ENCODE measurements at regions not wholly inside any gene's neighbourhood (a gene's known extent, or its start where the extent isn't known, plus 50 kb on each side); places are given as distances from the start of the nearest gene placed in this dataset.

- Histone ChIP-seq H3K4me3 (ENCODE audit: low read length in 2 of 2) (no peak overlapping the region), H3K27me3 (ENCODE audit: insufficient read depth, low read length) (no peaks in the 10 kb centered on the region), H3K27ac (ENCODE audit: low read depth, low read length) (no peak overlapping the region), H3K4me1 (ENCODE audit: insufficient read depth, low read length) (no peaks in the 10 kb centered on the region), H3K36me3 (ENCODE audit: insufficient read depth, low read length) (no peaks in the 10 kb centered on the region), H3K9me3 (ENCODE audit: control insufficient read depth in 1 of 2, low read length in 2 of 2) (peaks cover 0 to 3% of the 10 kb centered on the region in 2 donors)
- Mint-ChIP-seq H3K4me3 (no peak overlapping the region), H3K9me3 (peaks cover 0 to 22% (median 14%) of the 10 kb centered on the region in 8 donors), H3K27ac (no peak overlapping the region), H3K36me3 (no peaks in the 10 kb centered on the region), H3K27me3 (no peaks in the 10 kb centered on the region), H3K4me1 (no peaks in the 10 kb centered on the region)
- intact Hi-C loops (cut with micrococcal nuclease) = no loop called here
- no peak for DNase-seq
- POLR2A ChIA-PET (ENCODE audit: partially characterized antibody) = no interaction called here
- CTCF ChIA-PET (ENCODE audit: partially characterized antibody) = no interaction called here
Observed at GRCh38 chr9:12958279-12958678, 183.5 kb downstream of the LURAP1L start.

- no peak overlapping the region for H3K4me3 Mint-ChIP-seq
- no peak overlapping the region for H3K27ac ChIP-seq (ENCODE audit: low read depth, low read length)
- H3K4me1 ChIP-seq (ENCODE audit: insufficient read depth, low read length) = no peaks in the 10 kb centered on the region
- peaks cover 0 to 25% (median 14%) of the 10 kb centered on the region in 8 donors for H3K9me3 Mint-ChIP-seq
- H3K27me3 ChIP-seq (ENCODE audit: insufficient read depth, low read length) = no peaks in the 10 kb centered on the region
- DNase-seq = no peak
- no peaks in the 10 kb centered on the region for H3K36me3 ChIP-seq (ENCODE audit: insufficient read depth, low read length)
- H3K36me3 Mint-ChIP-seq = no peaks in the 10 kb centered on the region
- POLR2A ChIA-PET (ENCODE audit: partially characterized antibody) = no interaction called here
- intact Hi-C loops (cut with micrococcal nuclease) = no loop called here
- no peaks in the 10 kb centered on the region for H3K4me1 Mint-ChIP-seq
- CTCF ChIA-PET (ENCODE audit: partially characterized antibody) = no interaction called here
- no peak overlapping the region for H3K4me3 ChIP-seq (ENCODE audit: low read length in 2 of 2)
- H3K9me3 ChIP-seq (ENCODE audit: control insufficient read depth in 1 of 2, low read length in 2 of 2) = peaks cover 0 to 3% of the 10 kb centered on the region in 2 donors
- H3K27me3 Mint-ChIP-seq = no peaks in the 10 kb centered on the region
- no peak overlapping the region for H3K27ac Mint-ChIP-seq
Observed at GRCh38 chr9:12958708-12959107, 183.9 kb downstream of the LURAP1L start.

- CTCF ChIA-PET (ENCODE audit: partially characterized antibody) = no interaction called here
- intact Hi-C loops (cut with micrococcal nuclease) = no loop called here
- no peak overlapping the region for H3K4me3 Mint-ChIP-seq
Observed at GRCh38 chr9:12961276-12961809, 186.5 kb downstream of the LURAP1L start.

GRCh38 chr9:12963537-12963936 is 188.7 kb downstream of the LURAP1L start:
- no peaks in the 10 kb centered on the region for H3K27me3 Mint-ChIP-seq
- no peaks in the 10 kb centered on the region for H3K36me3 ChIP-seq (ENCODE audit: insufficient read depth, low read length)
- H3K27ac ChIP-seq (ENCODE audit: low read depth, low read length) = no peak overlapping the region
- no peaks in the 10 kb centered on the region for H3K4me1 ChIP-seq (ENCODE audit: insufficient read depth, low read length)
- no peak overlapping the region for H3K4me3 Mint-ChIP-seq
- no peak overlapping the region for H3K4me3 ChIP-seq (ENCODE audit: low read length in 2 of 2)
- H3K9me3 Mint-ChIP-seq = peaks cover 0 to 18% (median 9%) of the 10 kb centered on the region in 8 donors
- no peaks in the 10 kb centered on the region for H3K27me3 ChIP-seq (ENCODE audit: insufficient read depth, low read length)
- H3K36me3 Mint-ChIP-seq = no peaks in the 10 kb centered on the region
- POLR2A ChIA-PET (ENCODE audit: partially characterized antibody) = no interaction called here
- no peak for DNase-seq
- no peaks in the 10 kb centered on the region for H3K4me1 Mint-ChIP-seq
- intact Hi-C loops (cut with micrococcal nuclease) = no loop called here
- CTCF ChIA-PET (ENCODE audit: partially characterized antibody) = no interaction called here
- H3K9me3 ChIP-seq (ENCODE audit: control insufficient read depth in 1 of 2, low read length in 2 of 2) = peaks cover 0 to 3% of the 10 kb centered on the region in 2 donors
- H3K27ac Mint-ChIP-seq = no peak overlapping the region

More at GRCh38 chr9:12961276-12961809, 186.5 kb downstream of the LURAP1L start:
- Mint-ChIP-seq H3K9me3 (peaks cover 0 to 26% (median 10%) of the 10 kb centered on the region in 8 donors), H3K36me3 (no peaks in the 10 kb centered on the region), H3K27me3 (no peaks in the 10 kb centered on the region), H3K4me1 (no peaks in the 10 kb centered on the region), H3K27ac (no peak overlapping the region)
- Histone ChIP-seq H3K9me3 (ENCODE audit: control insufficient read depth in 1 of 2, low read length in 2 of 2) (peaks cover 0 to 3% of the 10 kb centered on the region in 2 donors), H3K36me3 (ENCODE audit: insufficient read depth, low read length) (no peaks in the 10 kb centered on the region), H3K27me3 (ENCODE audit: insufficient read depth, low read length) (no peaks in the 10 kb centered on the region), H3K27ac (ENCODE audit: low read depth, low read length) (no peak overlapping the region), H3K4me3 (ENCODE audit: low read length in 2 of 2) (no peak overlapping the region), H3K4me1 (ENCODE audit: insufficient read depth, low read length) (no peaks in the 10 kb centered on the region)
- no peak for DNase-seq
- POLR2A ChIA-PET (ENCODE audit: partially characterized antibody) = no interaction called here

- Mint-ChIP-seq H3K36me3 (no peaks in the 10 kb centered on the region), H3K27me3 (no peaks in the 10 kb centered on the region), H3K4me3 (no peak overlapping the region), H3K9me3 (peaks cover 0 to 20% (median 7%) of the 10 kb centered on the region in 8 donors), H3K4me1 (no peaks in the 10 kb centered on the region), H3K27ac (no peak overlapping the region)
- H3K27ac ChIP-seq (ENCODE audit: low read depth, low read length) = no peak overlapping the region
- intact Hi-C loops (cut with micrococcal nuclease) = no loop called here
- CTCF ChIA-PET (ENCODE audit: partially characterized antibody) = no interaction called here
- H3K4me3 ChIP-seq (ENCODE audit: low read length in 2 of 2) = no peak overlapping the region
- POLR2A ChIA-PET (ENCODE audit: partially characterized antibody) = no interaction called here
- no peaks in the 10 kb centered on the region for H3K9me3 ChIP-seq (ENCODE audit: control insufficient read depth in 1 of 2, low read length in 2 of 2)
- H3K36me3 ChIP-seq (ENCODE audit: insufficient read depth, low read length) = no peaks in the 10 kb centered on the region
- no peaks in the 10 kb centered on the region for H3K27me3 ChIP-seq (ENCODE audit: insufficient read depth, low read length)
- DNase-seq = no peak
- H3K4me1 ChIP-seq (ENCODE audit: insufficient read depth, low read length) = no peaks in the 10 kb centered on the region
Observed at GRCh38 chr9:12964271-12964670, 189.5 kb downstream of the LURAP1L start.

- Mint-ChIP-seq H3K36me3 (no peaks in the 10 kb centered on the region), H3K27ac (no peak overlapping the region), H3K9me3 (peaks cover 0 to 20% (median 7%) of the 10 kb centered on the region in 8 donors), H3K4me3 (no peak overlapping the region), H3K27me3 (no peaks in the 10 kb centered on the region), H3K4me1 (no peaks in the 10 kb centered on the region)
- DNase-seq = no peak
- Histone ChIP-seq H3K4me1 (ENCODE audit: insufficient read depth, low read length) (no peaks in the 10 kb centered on the region), H3K27me3 (ENCODE audit: insufficient read depth, low read length) (no peaks in the 10 kb centered on the region), H3K36me3 (ENCODE audit: insufficient read depth, low read length) (no peaks in the 10 kb centered on the region), H3K27ac (ENCODE audit: low read depth, low read length) (no peak overlapping the region), H3K4me3 (ENCODE audit: low read length in 2 of 2) (no peak overlapping the region), H3K9me3 (ENCODE audit: control insufficient read depth in 1 of 2, low read length in 2 of 2) (no peaks in the 10 kb centered on the region)
- CTCF ChIA-PET (ENCODE audit: partially characterized antibody) = no interaction called here
- POLR2A ChIA-PET (ENCODE audit: partially characterized antibody) = no interaction called here
- intact Hi-C loops (cut with micrococcal nuclease) = no loop called here
Observed at GRCh38 chr9:12965303-12965702, 190.5 kb downstream of the LURAP1L start.

- Mint-ChIP-seq H3K27ac (no peak overlapping the region), H3K36me3 (no peaks in the 10 kb centered on the region), H3K9me3 (peaks cover 0 to 21% (median 7%) of the 10 kb centered on the region in 8 donors), H3K4me1 (no peaks in the 10 kb centered on the region), H3K4me3 (no peak overlapping the region), H3K27me3 (no peaks in the 10 kb centered on the region)
- no peak overlapping the region for H3K27ac ChIP-seq (ENCODE audit: low read depth, low read length)
- CTCF ChIA-PET (ENCODE audit: partially characterized antibody) = no interaction called here
- no peaks in the 10 kb centered on the region for H3K36me3 ChIP-seq (ENCODE audit: insufficient read depth, low read length)
- no peak overlapping the region for H3K4me3 ChIP-seq (ENCODE audit: low read length in 2 of 2)
- H3K9me3 ChIP-seq (ENCODE audit: control insufficient read depth in 1 of 2, low read length in 2 of 2) = peaks cover 0 to 3% of the 10 kb centered on the region in 2 donors
- POLR2A ChIA-PET (ENCODE audit: partially characterized antibody) = no interaction called here
- no peaks in the 10 kb centered on the region for H3K4me1 ChIP-seq (ENCODE audit: insufficient read depth, low read length)
- intact Hi-C loops (cut with micrococcal nuclease) = no loop called here
- H3K27me3 ChIP-seq (ENCODE audit: insufficient read depth, low read length) = no peaks in the 10 kb centered on the region
- no peak for DNase-seq
Observed at GRCh38 chr9:12968093-12968492, 193.3 kb downstream of the LURAP1L start.
